GM21737 (cell line): ENCODE measurements at regions not wholly inside any gene's neighbourhood (a gene's known extent, or its start where the extent isn't known, plus 50 kb on each side); places are given as distances from the start of the nearest gene placed in this dataset.
"Not testable (repeated sequence)": the region's sequence is repeated elsewhere in the genome, so short reads cannot be mapped to it uniquely, and the experiment has no call there.

Experiments
- ATAC-seq: cut with Tn5 transposase; IDR thresholded peaks from one replicate; pipeline ENCODE4 v1.9.1; 2021; ENCODE audit warnings: mild to moderate bottlenecking, moderate library complexity; ENCODE audit not compliant: unreplicated experiment

DNA sequence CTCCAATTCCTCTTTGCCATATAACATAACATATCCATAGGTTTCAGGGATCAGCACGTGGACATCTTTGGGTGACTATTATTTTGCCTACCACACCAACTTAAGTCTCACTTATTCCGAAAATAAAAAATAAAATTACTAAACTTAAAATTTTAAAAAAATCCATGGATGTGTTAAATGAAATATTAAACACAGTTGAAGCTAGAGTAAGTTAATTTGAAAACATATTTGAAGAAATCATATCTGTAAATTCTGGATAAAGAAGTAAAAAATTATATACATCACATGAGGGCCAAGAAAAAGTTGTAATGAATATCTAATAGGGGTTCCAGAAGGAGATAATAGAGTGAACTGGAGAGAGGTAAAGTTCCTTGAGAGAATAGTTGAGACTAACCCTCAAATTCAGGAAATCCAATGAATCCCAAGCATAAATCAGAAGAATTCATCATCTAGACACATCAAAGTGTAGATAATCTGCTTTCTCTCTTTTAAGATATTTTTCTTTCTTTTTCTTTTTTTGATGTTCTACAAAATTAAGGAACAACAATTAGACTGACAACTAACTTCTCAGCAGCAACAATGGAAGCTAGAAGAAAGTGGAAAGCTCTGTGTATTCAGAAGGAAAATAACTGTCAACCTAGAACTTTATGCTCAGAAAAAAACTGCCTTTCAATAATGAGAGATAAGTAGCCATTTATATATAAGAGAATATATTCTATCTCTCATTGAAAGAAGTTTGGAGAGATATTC, 147.4 kb downstream of the ABHD5 start:
- no peak for ATAC-seq

DNA sequence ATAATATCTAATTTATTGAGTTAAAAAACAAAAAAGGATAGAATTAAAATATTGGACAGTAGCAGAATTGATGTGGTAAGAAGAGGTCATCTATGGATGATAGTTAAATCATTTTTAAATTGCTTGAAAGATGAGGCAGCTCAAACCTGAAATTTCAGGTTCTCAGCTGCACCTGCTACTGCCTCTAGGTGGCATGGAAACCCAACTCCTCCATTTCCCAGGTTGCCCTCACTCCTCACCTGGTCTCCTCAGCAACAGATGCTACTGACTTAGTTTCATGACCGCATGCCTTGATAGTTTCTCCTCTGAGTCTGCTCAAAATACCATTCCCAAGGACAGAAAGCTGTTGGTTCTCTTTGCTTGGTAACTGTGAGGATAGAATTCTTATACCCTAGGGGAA, 148.1 kb downstream of the ABHD5 start:
- ATAC-seq, result no peak

GRCh38 chr3:43843386-43843785, 152.6 kb downstream of the ABHD5 start:
- no peak for ATAC-seq

GRCh38 chr3:43844757-43845156, 154.0 kb downstream of the ABHD5 start:
- ATAC-seq, result no peak

DNA sequence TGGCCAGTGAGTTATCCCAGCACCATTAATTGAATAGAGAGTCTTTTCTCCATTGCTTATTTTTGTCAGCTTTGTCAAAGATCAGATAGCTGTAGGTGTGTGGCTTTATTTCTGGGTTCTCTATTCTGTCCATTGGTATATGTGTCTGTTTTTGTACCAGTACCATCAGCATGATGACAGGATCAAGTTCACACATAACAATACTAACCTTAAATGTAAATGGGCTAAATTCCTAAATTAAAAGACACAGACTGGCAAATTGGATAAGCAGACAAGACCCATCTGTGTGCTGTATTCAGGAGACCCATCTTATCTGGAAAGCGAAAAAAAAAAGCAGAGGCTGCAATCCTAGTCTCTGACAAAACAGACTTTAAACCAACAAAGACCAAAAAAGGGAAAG, 154.8 kb downstream of the ABHD5 start:
- not testable (repeated sequence) for ATAC-seq

DNA sequence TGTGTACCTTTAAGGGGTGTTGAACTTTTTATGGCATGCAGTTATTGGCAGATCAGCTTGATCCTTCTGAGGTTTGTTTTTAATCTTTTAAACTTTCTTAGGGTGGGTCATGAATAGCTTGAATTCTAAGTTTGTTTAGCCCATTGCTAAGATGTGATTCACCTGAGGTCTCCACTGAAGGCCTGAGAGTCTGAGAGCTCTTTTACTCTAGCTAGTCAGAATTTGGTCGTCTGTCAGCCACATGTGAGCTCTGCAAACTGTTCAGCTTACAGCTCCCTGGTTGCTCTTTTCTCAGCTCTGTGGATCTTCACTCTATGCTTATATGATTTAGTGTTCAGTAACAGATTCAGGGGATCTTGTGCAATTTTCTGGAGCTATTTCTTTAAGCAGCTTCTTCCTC, 161.3 kb downstream of the ABHD5 start:
- ATAC-seq, result no peak

GRCh38 chr3:43854283-43854682, 163.5 kb downstream of the ABHD5 start:
- no peak for ATAC-seq

DNA sequence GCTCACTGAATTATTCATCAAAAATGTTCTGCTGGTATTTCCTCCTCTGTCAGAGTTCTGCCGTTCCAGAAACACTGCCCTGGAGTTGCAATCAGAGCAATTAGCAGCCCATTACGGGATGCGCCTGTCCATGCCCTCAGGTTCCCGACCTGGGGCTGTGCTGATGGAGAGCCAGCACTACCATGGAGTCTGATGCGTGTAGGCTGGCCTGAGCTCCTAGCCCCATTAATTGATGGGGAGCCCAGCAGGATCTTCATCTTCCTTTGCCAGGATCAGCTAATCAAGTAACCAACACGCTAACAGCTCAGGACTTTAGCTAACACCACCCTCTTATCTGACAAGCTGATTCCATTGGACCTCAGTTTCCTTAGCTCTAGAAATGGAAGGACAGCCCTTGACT, 164.2 kb downstream of the ABHD5 start:
- no peak for ATAC-seq

- ATAC-seq, result no peak
Measured at GRCh38 chr3:43855674-43856299, 165.0 kb downstream of the ABHD5 start.

DNA sequence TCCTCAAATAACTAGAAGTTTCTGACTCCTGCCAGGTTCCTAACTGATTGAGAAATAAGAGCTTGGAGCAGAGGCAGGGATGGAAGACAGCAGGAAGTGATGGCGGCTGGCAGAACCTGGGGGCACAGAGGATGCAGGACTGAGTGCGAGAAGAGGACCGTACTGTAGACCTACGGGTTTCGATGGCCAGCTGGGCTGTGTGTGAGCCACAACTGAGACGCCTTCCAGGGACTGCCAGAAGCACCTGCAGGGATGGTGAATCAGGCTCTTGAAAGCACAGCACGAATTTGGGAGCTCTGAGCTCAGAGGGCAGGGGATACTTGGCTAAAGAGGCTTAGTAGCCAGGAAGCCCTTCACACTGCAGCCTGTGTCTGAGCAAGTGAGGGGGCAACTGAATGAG, 165.6 kb downstream of the ABHD5 start:
- ATAC-seq, result no peak

DNA sequence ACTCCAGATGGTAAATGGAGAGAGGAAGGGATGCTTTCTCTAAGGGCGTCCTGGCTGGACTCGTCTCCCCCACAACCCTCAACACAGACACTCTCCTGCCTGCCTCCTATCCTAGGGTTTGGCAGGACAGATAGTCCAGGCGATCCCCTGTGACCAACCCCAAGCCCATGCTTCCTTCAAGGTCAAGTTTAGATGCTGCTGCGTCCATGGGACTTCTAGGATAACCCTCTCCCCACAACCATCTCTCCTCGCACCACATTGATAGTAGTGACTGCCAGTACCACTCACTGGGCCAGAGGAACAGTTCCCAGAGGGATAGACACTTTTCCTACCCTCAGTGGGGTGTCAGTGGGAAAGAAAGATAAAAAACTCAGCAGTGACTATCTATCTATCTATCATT, 166.0 kb downstream of the ABHD5 start:
- ATAC-seq, result no peak

- ATAC-seq, result no peak
Measured at GRCh38 chr3:43857361-43858293, 166.9 kb downstream of the ABHD5 start.

DNA sequence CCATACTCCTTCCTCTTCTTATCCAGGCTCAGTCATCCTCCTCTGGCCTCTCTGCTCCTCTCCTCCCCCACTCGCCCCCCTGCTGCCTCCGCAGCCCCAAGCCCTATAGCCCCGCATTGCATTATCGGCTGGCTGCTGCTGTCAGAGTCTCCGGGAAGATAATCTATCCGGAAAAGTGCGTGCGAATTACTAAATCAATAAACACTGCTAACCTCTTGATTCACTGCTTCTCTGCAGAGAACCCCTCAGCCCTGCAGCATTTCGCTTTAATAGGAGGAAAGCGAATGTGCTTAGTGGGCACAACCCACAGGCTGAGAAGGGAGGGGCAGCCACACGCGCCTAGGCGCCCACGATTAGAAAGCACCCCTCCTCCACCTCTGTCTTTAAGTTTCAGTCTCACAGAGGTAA, 167.6 kb downstream of the ABHD5 start:
- ATAC-seq, result no peak

GRCh38 chr3:43859766-43860165, 169.0 kb downstream of the ABHD5 start:
- no peak for ATAC-seq

GRCh38 chr3:43861635-43862034, 170.9 kb downstream of the ABHD5 start:
- ATAC-seq, result no peak

DNA sequence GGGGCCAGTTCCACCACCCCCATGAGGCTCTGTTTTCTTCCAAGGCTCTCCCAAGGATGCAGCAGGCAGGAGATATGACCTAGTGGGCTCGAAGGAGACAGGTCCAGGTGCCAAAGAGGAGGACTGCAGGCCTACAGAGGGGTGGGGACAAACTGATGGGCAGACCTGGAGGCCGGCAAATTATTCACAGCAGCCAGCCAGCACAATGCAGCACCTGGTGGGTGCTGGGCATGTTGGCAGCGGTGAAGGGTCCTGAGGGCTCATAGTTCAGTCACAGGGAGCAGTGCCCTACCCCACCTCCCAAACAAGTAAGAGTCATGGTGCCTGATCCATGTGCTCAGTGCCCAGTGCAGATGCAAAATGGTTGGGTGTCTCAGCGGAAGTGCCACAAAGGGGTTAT, 171.7 kb downstream of the ABHD5 start:
- ATAC-seq, result no peak

DNA sequence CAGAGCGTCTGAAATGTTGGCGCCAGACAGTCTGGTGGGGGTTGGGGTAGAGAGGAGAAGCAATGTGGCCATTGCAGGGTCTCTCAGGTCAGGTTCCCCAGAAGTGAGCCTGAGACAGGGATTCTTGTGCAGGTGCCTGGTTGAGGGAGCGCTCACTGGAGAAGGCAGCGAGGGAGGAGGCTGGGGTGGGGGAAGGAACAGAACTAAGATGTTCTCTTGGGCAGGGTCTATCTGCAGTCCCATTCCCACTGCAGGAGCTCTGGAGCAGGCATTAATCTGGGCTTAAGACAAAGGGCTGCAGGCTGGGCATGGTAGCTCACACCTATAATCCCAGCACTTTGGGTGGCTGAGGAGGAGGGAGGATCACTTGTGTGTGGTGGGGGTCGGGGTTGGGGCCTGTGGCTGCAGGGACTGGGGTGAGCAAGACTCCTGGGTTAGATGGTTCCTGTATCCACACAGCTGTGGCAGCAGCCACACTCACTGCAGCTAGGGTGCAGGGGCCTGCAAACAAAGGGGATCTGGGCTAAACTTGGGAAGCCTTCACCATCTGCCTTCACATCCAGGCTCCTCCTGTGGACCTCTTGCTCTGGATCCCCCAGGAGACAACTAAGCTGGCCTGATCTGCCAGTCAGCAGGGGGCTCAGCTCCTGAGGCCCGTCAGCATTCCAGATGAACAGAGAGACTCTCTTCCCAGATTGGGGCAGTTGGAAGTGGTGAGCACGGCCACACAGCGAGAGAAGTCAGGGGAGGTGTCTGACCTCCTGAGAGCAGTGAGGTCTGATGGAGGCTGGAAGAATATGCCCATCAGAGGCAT, 172.5 kb downstream of the ABHD5 start:
- no peak for ATAC-seq

GRCh38 chr3:43863966-43864933, 173.5 kb downstream of the ABHD5 start:
- no peak for ATAC-seq

DNA sequence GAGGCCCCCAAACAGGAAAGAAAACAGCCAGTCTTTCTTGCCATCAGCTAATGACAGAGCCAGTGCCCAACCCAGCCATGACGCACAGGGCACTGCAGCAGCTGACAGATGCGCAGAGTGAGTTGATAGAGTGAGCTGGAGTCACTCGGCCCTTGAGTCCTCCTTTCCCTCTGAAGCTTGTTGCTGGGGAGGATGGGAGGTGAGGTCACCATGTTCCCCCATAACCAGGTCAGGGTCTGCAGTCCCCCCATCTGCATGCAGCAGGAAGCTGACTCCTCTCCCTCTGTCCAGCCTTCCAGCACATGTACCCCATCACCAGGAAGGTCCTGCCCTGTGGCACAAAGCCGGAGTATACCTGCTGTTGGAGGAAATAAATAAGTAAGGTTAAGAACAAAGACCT, 174.6 kb downstream of the ABHD5 start:
- ATAC-seq, result no peak
